GM18858 (cell line): ENCODE measurements at regions not wholly inside any gene's neighbourhood (a gene's known extent, or its start where the extent isn't known, plus 50 kb on each side); places are given as distances from the start of the nearest gene placed in this dataset.
A peak's percentile ranks its signal among the peaks of the same experiment; 100 is the strongest.
"Not testable (repeated sequence)": the region's sequence is repeated elsewhere in the genome, so short reads cannot be mapped to it uniquely, and the experiment has no call there.

Source experiments
- ATAC-seq: cut with Tn5 transposase; IDR thresholded peaks from one replicate; pipeline ENCODE4 v1.9.1; 2021; ENCODE audit not compliant: unreplicated experiment

DNA sequence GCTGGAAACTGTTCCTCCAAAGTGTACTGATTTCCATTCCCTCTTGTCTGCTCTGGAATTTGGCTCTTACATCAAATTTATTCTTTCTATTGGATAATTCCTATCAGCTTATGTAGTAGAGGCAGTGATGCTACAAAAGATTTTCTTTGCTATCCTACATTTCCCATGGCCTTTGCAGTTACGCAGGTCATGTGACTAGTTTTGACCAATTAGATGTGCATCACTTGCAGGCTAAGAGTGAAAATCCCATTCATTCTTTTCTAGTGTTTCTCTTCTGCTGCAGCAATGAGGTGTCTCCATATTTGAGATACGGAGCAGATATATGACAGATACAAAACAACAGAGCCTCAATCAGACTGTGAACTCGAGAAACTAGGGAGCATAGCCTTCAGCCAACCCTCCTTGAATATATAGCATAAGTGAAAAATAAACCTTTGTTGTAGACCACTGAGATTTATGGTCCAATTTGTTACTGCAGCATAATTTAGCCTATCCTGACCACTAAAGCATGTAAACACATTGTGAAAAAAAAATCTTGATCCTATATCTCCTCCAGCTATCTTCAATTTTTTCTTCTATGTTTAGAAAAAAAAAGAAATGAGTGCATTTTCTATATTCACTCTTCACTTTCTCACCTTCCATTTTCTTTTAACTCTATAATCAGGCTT lies 102.0 kb downstream of the HNMT start:
- ATAC-seq = no peak

DNA sequence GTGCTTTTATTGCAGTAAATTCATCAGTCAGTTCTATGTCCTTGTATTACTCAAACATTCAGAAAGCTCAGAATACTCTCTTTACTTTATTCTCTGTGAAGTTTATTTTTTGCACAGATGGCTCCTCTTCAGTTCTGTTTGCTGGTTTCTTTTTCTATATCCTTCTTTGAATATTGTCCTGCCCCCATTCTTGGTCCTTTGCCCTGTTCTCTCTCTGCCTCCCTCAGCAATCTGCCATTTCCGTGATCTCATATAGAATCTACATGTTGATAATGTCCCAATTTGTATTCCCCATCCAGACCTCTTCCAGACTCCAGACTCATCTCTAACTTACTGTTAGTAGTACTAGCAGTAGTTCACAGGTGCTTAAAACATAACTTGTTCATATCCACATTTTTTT lies 102.6 kb downstream of the HNMT start:
- no peak for ATAC-seq

DNA sequence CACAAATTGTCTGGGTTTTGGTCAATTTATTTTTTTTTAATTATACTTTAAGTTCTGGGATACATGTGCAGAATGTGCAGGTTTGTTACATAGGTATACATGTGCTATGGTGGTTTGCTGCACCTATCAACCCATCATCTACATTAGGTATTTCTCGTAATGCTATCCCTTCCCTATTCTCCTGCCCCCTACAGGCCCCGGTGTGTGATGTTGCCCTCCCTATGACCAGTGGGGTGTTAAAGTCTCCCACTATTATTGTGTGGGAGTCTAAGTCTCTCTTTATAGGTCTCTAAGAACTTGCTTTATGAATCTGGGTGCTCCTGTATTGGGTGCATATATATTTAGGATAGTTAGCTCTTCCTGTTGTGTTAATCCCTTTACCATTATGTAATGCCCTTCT lies 104.4 kb downstream of the HNMT start:
- ATAC-seq = not testable (repeated sequence)

DNA sequence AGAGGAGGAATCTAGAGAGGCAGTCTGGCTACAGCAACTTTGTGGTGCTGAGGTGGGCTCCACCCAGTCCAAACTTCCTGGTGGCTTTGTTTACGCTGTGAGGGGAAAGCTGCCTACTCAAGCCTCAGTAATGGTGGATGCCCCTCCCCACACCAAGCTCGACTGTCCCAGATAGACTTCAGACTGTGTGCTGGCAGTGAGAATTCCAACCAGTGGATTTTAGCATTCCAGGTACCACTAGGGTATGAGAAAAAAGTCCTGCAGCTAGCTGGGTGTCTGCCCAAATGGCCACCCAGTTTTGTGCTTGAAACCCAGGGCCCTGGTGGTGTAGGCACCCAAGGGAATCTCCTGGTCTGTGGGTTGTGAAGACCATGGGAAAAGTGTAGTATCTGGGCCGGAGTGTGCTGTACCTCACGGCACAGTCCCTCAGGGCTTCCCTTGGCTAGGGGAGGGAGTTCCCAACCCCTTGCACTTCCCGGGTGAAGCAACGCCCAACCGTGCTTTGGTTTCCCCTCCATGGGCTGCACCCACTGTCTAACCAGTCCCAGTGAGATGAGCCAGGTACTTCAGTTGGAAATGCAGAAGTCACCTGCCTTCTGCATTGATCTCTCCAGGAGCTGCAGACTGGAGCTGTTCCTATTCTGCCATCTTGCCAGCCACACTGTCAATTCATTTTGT lies 106.9 kb downstream of the HNMT start:
- ATAC-seq = not testable (repeated sequence)

DNA sequence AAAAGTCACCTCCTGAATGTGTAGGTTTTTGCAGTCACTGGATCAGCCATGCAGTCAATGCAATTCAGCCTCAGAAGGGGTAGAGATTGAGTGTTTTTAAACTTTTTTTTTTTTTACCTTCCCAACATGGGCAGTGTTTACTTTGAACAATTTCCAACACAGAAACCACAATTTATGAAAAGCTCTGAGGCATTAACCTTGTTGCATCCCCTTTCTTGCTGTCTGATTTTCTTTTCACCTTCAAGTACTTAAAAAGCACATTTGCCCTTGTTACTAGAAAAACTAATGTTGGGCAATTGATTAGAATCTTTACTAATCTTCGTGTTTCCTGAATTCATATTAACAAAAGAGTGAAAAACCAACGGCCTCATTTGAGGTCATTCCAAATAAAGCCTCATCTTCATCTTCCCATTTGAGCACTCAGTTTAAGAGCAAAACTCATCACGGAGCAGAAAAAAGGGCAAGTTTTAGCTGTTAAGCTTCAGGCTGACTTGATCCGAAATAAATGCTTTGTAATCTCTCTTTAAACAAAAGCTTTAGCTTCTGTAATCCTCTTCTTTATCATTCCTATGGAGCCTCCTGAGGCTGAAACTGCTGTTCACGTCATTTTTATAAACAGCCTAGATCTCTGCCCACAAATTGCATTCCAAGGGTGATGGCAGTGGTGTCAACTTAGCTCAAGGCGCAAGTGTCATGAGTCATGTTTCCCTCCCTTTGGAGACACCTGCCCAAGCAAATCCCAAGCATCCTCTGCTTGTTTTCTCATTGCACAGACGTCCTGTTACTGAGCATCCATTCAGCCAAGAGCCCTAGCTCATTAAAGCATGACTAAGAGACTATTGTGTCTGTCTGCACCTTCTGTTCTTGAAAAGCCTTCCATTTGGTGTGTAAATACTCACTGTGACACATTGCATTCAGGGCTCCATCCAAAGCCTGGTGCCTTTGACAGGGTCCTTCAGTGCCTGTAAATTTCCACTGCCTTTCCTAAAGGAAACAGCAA lies 107.7 kb downstream of the HNMT start:
- no peak for ATAC-seq

DNA sequence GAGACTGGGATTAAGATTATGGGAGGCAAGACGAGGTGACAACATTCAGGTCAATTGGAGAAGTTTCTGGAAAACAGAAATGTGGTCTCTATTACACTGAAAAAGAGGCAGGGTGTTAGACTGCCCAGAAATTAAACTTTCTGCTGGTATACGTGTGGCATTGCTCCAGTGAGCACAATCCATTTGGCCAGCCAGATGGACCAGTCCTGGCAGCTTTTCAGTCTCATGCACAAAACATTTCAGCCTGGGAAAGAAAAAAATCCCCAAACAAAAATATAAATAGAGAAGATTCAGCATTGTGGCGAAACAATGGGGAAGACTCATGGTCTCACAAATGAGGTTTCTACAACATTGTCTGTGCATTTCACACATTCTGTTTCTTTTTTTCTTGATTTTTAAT lies 113.9 kb downstream of the HNMT start:
- no peak for ATAC-seq

DNA sequence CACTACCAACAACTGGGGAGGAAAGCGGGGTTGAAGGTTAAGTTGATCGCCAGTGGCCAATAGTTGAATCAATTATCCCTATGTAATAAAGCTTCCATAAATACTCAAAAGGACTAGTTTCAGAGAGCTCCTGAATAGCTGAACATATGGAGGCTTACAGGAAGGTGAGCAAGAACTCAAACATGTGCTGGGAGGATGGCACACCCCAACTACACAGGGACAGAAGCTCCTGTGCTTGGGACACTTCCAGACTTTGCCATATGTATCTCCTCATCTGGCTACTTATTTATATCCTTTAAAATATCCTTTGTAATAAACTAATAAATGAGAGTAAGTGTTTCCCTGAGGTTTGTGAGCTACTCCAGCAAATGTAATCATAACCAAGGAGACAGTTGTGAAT lies 115.7 kb downstream of the HNMT start:
- no peak for ATAC-seq

DNA sequence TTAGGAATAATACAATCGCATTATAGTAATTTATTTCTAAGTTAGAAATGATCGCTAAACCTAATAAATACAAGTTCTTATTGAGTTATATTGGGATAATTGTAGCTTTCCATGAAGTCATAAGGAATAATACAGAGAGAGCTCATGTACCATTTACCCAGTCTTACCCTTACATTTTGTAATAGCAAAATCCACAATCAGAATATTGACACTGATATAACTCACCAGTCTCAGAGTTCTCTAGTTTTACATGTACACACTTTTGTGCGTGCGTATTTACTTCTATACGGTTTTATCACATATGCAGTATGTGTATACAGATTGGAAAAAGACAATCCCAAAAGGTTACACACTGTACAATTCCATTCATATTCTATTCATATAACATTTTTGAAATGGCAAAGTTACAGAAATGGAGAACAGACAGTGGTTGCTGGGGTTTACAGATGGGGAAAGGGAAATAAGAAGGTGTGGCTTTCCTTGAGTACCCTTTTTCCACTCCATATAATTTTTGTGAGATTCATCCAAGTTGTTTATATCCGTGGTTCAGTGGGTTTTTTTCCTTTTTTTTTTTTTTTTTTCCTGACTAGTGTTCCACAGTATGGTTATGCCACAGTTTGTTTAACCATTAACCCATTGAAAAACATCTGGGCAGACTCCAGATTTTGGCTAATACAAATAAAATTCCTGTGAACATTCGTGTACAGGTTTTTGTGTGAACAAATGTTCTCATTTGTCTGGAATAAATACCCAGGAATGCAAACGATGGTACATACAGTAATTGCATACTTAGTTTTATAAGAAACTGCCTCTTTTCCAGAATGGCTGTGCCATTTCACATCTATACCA lies 117.2 kb downstream of the HNMT start:
- no peak for ATAC-seq

DNA sequence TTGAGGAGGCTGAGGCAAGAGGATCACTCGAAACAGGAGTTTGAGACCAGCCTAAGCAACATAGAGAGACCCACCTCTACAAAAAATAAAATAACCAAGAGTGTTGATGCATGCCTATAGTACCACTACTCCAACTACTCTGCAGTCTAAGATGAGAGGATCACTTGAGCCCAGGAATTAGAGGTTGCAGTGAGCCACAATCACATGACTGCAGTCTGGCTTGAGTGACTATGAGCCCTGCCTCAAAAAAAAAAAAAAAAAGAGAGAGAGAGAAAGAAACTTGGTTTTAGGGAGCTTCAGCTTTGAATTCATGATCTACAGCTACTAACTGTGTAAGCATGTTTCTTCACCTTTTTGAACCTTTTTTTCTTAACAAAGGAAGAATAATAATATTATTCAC lies 119.9 kb downstream of the HNMT start:
- ATAC-seq = no peak

DNA sequence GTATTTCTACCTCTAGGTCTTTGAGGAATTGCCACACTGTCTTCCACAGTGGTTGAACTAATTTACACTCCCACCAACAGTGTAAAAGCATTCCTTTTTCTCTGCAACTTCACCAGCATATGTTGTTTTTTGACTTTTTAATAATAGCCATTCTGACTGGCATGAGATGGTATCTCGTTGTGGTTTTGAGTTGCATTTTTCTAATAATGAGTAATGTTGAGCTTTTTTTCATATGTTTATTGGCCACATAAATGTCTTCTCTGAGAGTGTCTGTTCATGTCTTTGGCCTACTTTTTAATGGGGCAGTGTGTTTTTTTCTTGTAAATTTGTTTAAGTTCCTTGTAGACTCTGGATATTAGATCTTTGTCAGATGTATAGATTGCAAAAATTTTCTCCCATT lies 121.2 kb downstream of the HNMT start:
- not testable (repeated sequence) for ATAC-seq

DNA sequence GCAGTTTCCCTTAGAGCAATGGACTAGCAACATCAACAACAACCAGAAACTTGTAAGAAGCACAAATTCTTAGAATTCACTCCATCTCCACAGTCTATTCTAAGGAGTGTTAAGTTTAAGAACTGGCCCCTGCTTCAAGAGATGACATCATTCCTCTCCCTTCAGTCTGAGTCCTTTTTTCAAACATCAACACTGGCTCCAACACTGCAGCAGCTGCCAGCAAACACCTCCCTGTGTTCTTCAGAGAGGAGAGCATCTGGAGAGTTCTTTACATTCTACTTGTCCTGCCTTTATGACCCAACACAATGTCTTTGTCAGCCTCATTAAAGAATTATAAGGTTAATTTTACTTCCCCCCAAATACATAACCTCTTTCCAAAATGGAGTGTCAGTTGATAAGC lies 122.3 kb downstream of the HNMT start:
- ATAC-seq = no peak

DNA sequence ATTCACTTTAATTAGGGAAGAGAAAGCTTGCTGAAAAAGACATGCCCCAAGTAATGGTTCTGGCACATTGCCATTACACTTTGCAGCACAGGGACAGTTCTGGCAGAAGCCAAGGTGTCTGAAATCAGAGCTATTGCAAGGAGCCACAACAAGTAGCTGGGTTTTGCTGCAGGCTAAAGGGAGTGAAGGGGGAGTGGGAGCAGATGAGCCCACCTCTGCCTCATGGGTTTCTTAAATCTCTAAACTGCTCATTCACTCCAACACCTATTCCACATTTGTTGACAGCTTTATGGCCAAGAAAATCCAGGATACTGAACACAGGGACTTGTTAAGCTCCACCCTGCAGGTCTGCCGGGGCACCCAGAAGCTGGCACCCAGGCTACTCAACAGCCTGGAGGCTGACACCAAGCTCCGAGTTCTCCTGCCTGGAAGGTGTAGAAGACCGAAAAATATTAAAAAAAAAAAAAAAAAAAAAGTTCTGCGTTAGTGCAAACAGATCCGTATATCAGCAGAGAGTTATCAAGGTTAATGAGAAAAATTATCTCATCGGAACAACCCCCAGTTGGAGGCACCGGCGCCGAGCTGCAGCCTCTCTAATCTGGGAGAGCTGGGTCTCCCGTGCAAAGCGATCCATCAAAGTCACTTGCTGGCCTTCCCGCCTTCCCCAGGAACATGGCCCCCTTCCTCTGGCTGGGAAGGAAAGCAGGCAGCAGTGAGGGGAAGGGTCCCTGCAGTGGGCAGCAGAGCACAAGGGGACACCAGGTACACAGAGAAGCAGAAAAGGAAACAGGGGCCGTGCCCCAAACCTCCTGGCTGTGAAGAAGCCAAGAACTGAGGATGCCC lies 123.7 kb downstream of the HNMT start:
- ATAC-seq = no peak

DNA sequence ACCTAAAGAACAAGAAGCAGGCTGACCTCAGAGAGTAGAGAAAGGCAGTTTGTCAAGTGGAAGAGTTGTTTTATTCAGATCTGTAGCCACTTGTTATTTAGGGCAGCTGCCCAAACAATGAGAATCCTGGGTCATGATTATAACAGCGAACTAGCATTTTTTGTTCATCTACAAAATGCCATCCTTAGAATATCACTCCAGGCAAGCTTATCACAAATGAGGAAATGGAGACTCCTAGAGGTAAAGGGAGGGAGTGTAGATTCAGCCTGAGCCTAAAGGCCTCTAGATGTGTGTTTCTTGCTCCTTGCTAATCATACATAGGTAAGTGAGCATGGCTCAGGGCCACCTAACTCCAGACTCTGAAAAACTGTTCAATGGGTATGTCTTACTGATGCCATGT lies 126.1 kb downstream of the HNMT start:
- ATAC-seq = peak; percentile 83

DNA sequence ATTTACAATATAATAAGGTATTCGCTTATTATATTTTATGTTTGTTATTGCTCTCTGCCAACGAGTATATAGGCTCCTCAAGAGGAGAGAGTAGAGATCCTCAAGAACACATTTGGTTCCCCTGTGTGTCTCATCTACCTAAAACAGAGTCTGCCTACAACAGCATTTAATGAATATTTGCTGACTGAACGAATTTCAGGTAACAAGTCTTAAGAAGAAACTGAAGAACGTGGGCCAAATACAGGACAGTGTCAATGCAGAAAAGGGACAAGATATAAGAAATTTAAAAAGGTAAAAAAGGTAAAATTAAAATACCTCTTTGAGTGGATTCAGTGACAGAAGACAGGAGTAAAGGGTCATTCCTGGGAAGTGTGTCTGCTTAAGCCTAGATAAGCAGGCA lies 129.2 kb downstream of the HNMT start:
- no peak for ATAC-seq

DNA sequence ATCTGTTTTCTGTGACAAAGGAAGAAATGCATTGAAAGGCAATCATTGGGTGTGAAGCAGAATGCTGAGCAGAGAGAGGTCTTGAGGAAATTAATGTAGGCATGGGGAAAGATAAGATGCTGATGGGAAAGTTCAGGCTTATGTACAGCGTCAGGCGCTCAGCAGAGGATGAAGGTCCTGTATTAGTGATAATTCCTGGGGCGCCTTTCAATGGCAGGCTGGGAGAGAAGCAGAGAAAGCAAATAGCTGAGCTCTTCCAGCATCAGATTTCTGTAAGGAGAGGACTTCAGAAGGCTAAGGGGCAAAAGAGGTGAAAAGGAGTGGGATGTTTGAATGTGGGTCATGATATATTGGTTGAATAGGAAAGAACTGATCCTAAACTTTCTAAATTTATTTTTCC lies 129.8 kb downstream of the HNMT start:
- ATAC-seq = no peak

DNA sequence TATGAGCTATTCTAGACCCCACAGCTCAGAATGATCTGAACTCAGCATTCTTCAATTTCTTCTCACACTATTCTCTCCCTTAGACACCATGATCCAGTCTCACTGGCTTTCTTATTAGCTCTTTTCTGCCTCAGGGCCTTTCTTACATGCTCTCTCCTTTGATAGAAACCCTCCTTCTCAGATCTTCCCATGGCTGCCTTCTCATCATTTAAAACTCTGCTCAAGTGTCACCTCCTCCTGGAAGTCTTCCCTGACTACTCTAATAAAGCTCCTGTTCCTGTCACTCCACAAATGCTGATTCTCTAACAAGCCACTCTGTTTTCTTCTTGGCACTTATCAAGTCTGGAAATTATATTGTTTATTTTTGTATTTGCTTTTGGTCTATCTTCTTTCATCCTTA lies 131.1 kb downstream of the HNMT start:
- no peak for ATAC-seq

DNA sequence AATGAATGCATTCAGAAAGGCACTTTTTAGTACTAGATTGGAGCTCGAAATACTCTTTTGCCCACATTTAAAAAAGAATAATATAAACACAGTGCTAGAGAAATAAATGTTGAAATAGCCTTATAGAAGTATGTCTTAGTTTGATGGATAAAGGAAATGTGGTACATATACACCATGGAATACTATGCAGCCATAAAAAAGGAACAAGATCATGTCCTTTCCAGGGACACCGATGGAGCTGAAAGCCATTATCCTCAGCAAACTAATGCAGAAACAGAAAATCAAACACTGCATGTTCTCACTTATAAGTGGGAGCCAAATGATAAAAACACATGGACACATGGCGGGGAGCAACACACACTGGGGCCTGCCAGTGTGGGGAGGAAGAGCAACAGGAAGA lies 135.0 kb downstream of the HNMT start:
- ATAC-seq = not testable (repeated sequence)

DNA sequence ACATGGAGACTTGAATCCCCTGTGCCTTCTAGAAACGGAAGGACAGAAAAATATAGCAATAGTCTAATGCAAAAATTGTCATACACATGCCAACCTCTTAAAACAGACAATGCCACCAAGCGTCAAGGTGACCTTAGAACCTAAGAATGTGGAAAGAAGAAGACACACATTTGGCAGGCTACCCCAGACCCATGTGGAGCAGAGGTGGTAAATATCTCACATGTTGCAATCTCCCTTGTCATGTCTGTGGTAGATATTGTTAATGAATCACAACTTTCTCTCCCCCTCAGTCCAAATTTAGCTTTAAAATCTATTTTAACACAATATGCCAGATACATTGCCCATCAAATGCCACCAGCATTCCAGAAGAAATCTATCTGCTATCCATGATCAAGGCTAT lies 137.4 kb downstream of the HNMT start:
- ATAC-seq = no peak

DNA sequence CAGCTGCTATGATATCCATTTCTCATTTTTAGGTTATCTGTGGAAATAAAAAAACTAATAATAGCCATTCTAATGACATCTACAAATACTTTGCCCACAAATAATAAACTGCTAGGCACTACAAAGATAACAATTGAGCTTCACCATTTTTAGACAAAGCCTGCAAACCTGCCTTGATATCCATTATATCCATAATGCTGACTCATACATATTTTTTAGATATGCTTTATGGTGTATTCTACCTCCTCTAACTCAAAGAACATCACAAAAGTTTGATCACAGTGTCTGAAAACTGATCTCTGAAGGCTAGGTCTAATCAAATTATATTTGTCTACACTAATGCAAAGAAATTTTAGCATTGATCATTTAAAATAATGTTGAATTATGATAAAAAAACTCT lies 138.4 kb downstream of the HNMT start:
- ATAC-seq = no peak

DNA sequence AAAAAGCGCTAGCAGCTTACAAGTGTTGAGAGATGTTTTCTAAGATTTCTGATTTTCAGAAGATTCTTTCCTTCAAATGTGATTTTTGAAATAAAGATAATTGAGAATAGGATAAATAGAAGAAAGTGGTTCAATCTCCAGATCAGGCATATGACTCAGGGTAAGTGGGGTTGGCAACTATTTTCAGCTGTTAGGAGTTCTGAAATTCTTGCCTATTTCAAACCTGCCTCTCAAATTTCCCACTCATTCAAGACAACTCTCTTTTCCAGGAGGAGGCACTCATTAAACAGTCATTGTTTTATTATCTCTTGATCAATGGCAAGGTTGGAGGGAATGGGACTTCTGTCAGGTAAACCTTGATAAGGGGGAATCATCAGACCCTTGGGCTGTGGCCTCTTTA lies 138.9 kb downstream of the HNMT start:
- ATAC-seq = no peak
